CD4-positive, alpha-beta T cell treated with Interferon alpha-2 for 1 hour (primary cell): ENCODE measurements at regions not wholly inside any gene's neighbourhood (a gene's known extent, or its start where the extent isn't known, plus 50 kb on each side); places are given as distances from the start of the nearest gene placed in this dataset.
"Not testable (repeated sequence)": the region's sequence is repeated elsewhere in the genome, so short reads cannot be mapped to it uniquely, and the experiment has no call there.

ENCODE experiments used
- DNase-seq, 2 donors: peaks; one replicate each; pipeline ENCODE4 v3.0.0-alpha.2; 2020 to 2022

- no peak for DNase-seq
Measured at GRCh38 chr2:180591947-180592346, 388.5 kb upstream of the UBE2E3 start.

GRCh38 chr2:180591093-180591781 lies 389.2 kb upstream of the UBE2E3 start:
- DNase-seq = peak; percentile 6 to 29

GRCh38 chr2:180583441-180584140 lies 396.8 kb upstream of the UBE2E3 start:
- DNase-seq = no peak

- DNase-seq = no peak
Measured at GRCh38 chr2:180579388-180579787, 401.0 kb upstream of the UBE2E3 start.

- no peak for DNase-seq
Measured at GRCh38 chr2:180578441-180578840, 402.0 kb upstream of the UBE2E3 start.

- no peak for DNase-seq
Measured at GRCh38 chr2:180577567-180577966, 402.8 kb upstream of the UBE2E3 start.

GRCh38 chr2:180573951-180574350 lies 406.5 kb upstream of the UBE2E3 start:
- DNase-seq = no peak

GRCh38 chr2:180572346-180572745 lies 408.1 kb upstream of the UBE2E3 start:
- no peak for DNase-seq

- DNase-seq = no peak
Measured at GRCh38 chr2:180571559-180571958, 408.8 kb upstream of the UBE2E3 start.

- DNase-seq = no peak
Measured at GRCh38 chr2:180570864-180571263, 409.5 kb upstream of the UBE2E3 start.

GRCh38 chr2:180564051-180564450 lies 416.4 kb upstream of the UBE2E3 start:
- DNase-seq = no peak

- no peak for DNase-seq
Measured at GRCh38 chr2:180562378-180562777, 418.0 kb upstream of the UBE2E3 start.

GRCh38 chr2:180559771-180560170 lies 420.6 kb upstream of the UBE2E3 start:
- DNase-seq = no peak

- DNase-seq = no peak
Measured at GRCh38 chr2:180559038-180559437, 421.4 kb upstream of the UBE2E3 start.

GRCh38 chr2:180555391-180555965 lies 424.9 kb upstream of the UBE2E3 start:
- DNase-seq = no peak

- no peak for DNase-seq
Measured at GRCh38 chr2:180554330-180554729, 426.1 kb upstream of the UBE2E3 start.

- DNase-seq = no peak
Measured at GRCh38 chr2:180553094-180553715, 427.2 kb upstream of the UBE2E3 start.

GRCh38 chr2:180542511-180542910 lies 437.9 kb upstream of the UBE2E3 start:
- no peak for DNase-seq

- DNase-seq = no peak
Measured at GRCh38 chr2:180540761-180541160, 439.6 kb upstream of the UBE2E3 start.

- no peak for DNase-seq
Measured at GRCh38 chr2:180539541-180539940, 440.9 kb upstream of the UBE2E3 start.

- DNase-seq = no peak
Measured at GRCh38 chr2:180535289-180535688, 445.1 kb upstream of the UBE2E3 start.

- DNase-seq = not testable (repeated sequence)
Measured at GRCh38 chr2:180531787-180532186, 448.6 kb upstream of the UBE2E3 start.

GRCh38 chr2:180524499-180524898 lies 455.9 kb upstream of the UBE2E3 start:
- DNase-seq = no peak
